Peyer's patch (tissue), 4 donors: ENCODE measurements at regions not wholly inside any gene's neighbourhood (a gene's known extent, or its start where the extent isn't known, plus 50 kb on each side); places are given as distances from the start of the nearest gene placed in this dataset.

Experiments used
- CTCF ChIP-seq, 6 experiments: fragments of 450-650 bp in 4 of 6; fragments of 200-600 bp in 2 of 6; sonication (generic) in 1 of 6; IDR thresholded peaks; one replicate each; pipeline ENCODE4 v1.5.1; 2017 to 2019; ENCODE audit warnings: antibody characterized with exemption in 6 of 6, mild to moderate bottlenecking in 3 of 6, moderate library complexity in 1 of 6
- POLR2A ChIP-seq, 2 donors: fragments of 450-650 bp; IDR thresholded peaks; one replicate each; pipeline ENCODE4 v1.5.1; 2017; ENCODE audit warnings: antibody characterized with exemption in 2 of 2, mild to moderate bottlenecking in 2 of 2, moderate library complexity in 2 of 2

GRCh38 chr6:22651731-22652130 lies 82.4 kb downstream of the HDGFL1 start:
- TF ChIP-seq CTCF (IDR thresholded peaks at IDR 0.05) (no peak), POLR2A (IDR thresholded peaks at IDR 0.05) (no peak)
